ENCODE measurements at regions not wholly inside any gene's neighbourhood (a gene's known extent, or its start where the extent isn't known, plus 50 kb on each side); places are given as distances from the start of the nearest gene placed in this dataset.
A peak's percentile ranks its signal among the peaks of the same experiment; 100 is the strongest.

- TF ChIP-seq HNF4G (IDR thresholded peaks at IDR 0.05), result no peak
- peak in 1 of 2 donors; percentile 27 for TF ChIP-seq HNF4A (conservative IDR thresholded peaks at IDR 0.05)
- Histone ChIP-seq H3K9ac (ENCODE audit: low read depth in 1 of 2, low read length in 2 of 2) (no peak overlapping the region), H3K27me3 (ENCODE audit: control insufficient read depth in 4 of 4, insufficient read depth in 4 of 4, low read length in 3 of 4) (no peaks in the 10 kb centered on the region), H3K9me3 (ENCODE audit: control insufficient read depth in 4 of 4, low read length in 3 of 4) (no peaks in the 10 kb centered on the region), H3K4me3 (ENCODE audit: low read depth in 1 of 3, low read length in 3 of 3) (no peak overlapping the region), H3K27ac (ENCODE audit: low read depth in 1 of 2, low read length in 2 of 2) (no peak overlapping the region), H3K4me1 (ENCODE audit: control insufficient read depth in 4 of 4, insufficient read depth in 4 of 4, low read length in 3 of 4) (peaks cover 0 to 5% (median 0%) of the 10 kb centered on the region in 4 donors), H3K36me3 (ENCODE audit: control insufficient read depth in 4 of 4, insufficient read depth in 3 of 4, low read depth in 1 of 4, low read length in 3 of 4) (no peaks in the 10 kb centered on the region)
- DNase-seq (ENCODE audit: low spot score), result no peak
These were observed 452.0 kb downstream of the GBA3 start for GRCh38 chr4:23144707-23145106.

GRCh38 chr4:23135792-23136645, 443.3 kb downstream of the GBA3 start:
- H3K4me3 ChIP-seq (ENCODE audit: low read depth in 1 of 3, low read length in 3 of 3), result no peak overlapping the region
- no peaks in the 10 kb centered on the region for H3K36me3 ChIP-seq (ENCODE audit: control insufficient read depth in 4 of 4, insufficient read depth in 3 of 4, low read depth in 1 of 4, low read length in 3 of 4)
- no peaks in the 10 kb centered on the region for H3K27me3 ChIP-seq (ENCODE audit: control insufficient read depth in 4 of 4, insufficient read depth in 4 of 4, low read length in 3 of 4)
- no peak for TF ChIP-seq SP1 (IDR thresholded peaks at IDR 0.05)
- TF ChIP-seq CTCF (IDR thresholded peaks at IDR 0.05; ENCODE audit: low read depth, low read length, missing input control), result peak; percentile 71
- peak; percentile 75 to 78 for TF ChIP-seq RAD21 (IDR thresholded peaks at IDR 0.05)
- TF ChIP-seq ZBTB33 (IDR thresholded peaks at IDR 0.05), result no peak
- no peak overlapping the region for H3K27ac ChIP-seq (ENCODE audit: low read depth in 1 of 2, low read length in 2 of 2)
- DNase-seq (ENCODE audit: low spot score), result no peak
- no peak overlapping the region for H3K9ac ChIP-seq (ENCODE audit: low read depth in 1 of 2, low read length in 2 of 2)
- no peaks in the 10 kb centered on the region for H3K4me1 ChIP-seq (ENCODE audit: control insufficient read depth in 4 of 4, insufficient read depth in 4 of 4, low read length in 3 of 4)
- H3K9me3 ChIP-seq (ENCODE audit: control insufficient read depth in 4 of 4, low read length in 3 of 4), result no peaks in the 10 kb centered on the region
- WGBS, result 85% methylated on average over 1 of the region's 1 CpG

GRCh38 chr4:23134331-23134730, 441.6 kb downstream of the GBA3 start:
- H3K4me3 ChIP-seq (ENCODE audit: low read depth in 1 of 3, low read length in 3 of 3), result no peak overlapping the region
- no peak for DNase-seq (ENCODE audit: low spot score)
- WGBS, result 84% methylated on average over 2 of the region's 2 CpGs
- no peak for TF ChIP-seq FOXA2 (IDR thresholded peaks at IDR 0.05)
- TF ChIP-seq ATF3 (IDR thresholded peaks at IDR 0.05), result no peak
- TF ChIP-seq CTCF (IDR thresholded peaks at IDR 0.05; ENCODE audit: low read depth, low read length, missing input control), result no peak
- TF ChIP-seq JUND (IDR thresholded peaks at IDR 0.05), result no peak
- no peak for TF ChIP-seq REST (IDR thresholded peaks at IDR 0.05)
- TF ChIP-seq GABPA (IDR thresholded peaks at IDR 0.05 in 1 of 2, conservative IDR thresholded peaks at IDR 0.05 in 1 of 2), result no peak
- TF ChIP-seq SP1 (IDR thresholded peaks at IDR 0.05), result no peak
- no peak for TF ChIP-seq HNF4A (conservative IDR thresholded peaks at IDR 0.05)
- H3K9me3 ChIP-seq (ENCODE audit: control insufficient read depth in 4 of 4, low read length in 3 of 4), result no peaks in the 10 kb centered on the region
- no peaks in the 10 kb centered on the region for H3K27me3 ChIP-seq (ENCODE audit: control insufficient read depth in 4 of 4, insufficient read depth in 4 of 4, low read length in 3 of 4)
- H3K36me3 ChIP-seq (ENCODE audit: control insufficient read depth in 4 of 4, insufficient read depth in 3 of 4, low read depth in 1 of 4, low read length in 3 of 4), result no peaks in the 10 kb centered on the region
- H3K4me1 ChIP-seq (ENCODE audit: control insufficient read depth in 4 of 4, insufficient read depth in 4 of 4, low read length in 3 of 4), result no peaks in the 10 kb centered on the region
- no peak overlapping the region for H3K27ac ChIP-seq (ENCODE audit: low read depth in 1 of 2, low read length in 2 of 2)
- no peak overlapping the region for H3K9ac ChIP-seq (ENCODE audit: low read depth in 1 of 2, low read length in 2 of 2)
